ENCODE measurements at regions not wholly inside any gene's neighbourhood (a gene's known extent, or its start where the extent isn't known, plus 50 kb on each side); places are given as distances from the start of the nearest gene placed in this dataset.
"Not testable (repeated sequence)": the region's sequence is repeated elsewhere in the genome, so short reads cannot be mapped to it uniquely, and the experiment has no call there.

GRCh38 chr1:176349135-176349715, 113.8 kb upstream of the PAPPA2 start:
- not testable (repeated sequence) for TF ChIP-seq EZH2phosphoT487 (IDR thresholded peaks at IDR 0.05; ENCODE audit: low read depth); CTCF (IDR thresholded peaks at IDR 0.05; ENCODE audit: low read depth, low read length)

Measured in OCI-LY3 (cell line).